B cell (primary cell): ENCODE measurements at regions not wholly inside any gene's neighbourhood (a gene's known extent, or its start where the extent isn't known, plus 50 kb on each side); places are given as distances from the start of the nearest gene placed in this dataset.

Source experiments
- ATAC-seq: fragments of 200-7000 bp; cut with Tn5 transposase; one replicate; pipeline ENCODE4 v1.10.0; 2021; ENCODE audit warnings: low read depth, mild to moderate bottlenecking, moderate number of reproducible peaks, moderate library complexity
- CTCF ChIA-PET: fragments of 350-600 bp; sonication (Branson Sonifier 250); formaldehyde crosslinking; loops from one replicate; lab custom pipeline; 2021; ENCODE audit warnings: antibody characterized with exemption, inconsistent platforms; lab: Charles Lee
- POLR2A ChIA-PET: fragments of 350-600 bp; sonication (Branson Sonifier 250); formaldehyde crosslinking; loops from one replicate; lab custom pipeline; 2021; ENCODE audit warnings: antibody characterized with exemption; lab: Charles Lee
- DNase-seq: peaks from one replicate; pipeline ENCODE4 v3.0.0; 2013
- H2AFZ ChIP-seq: 2 replicates; pipeline ENCODE4 v1.6.1; 2012; ENCODE audit warnings: mild to moderate bottlenecking, low read depth, low read length; ENCODE audit not compliant: insufficient read depth, poor library complexity, severe bottlenecking
- H3K27ac ChIP-seq, 2 donors: 1 replicate in 1 of 2; 2 replicates in 1 of 2; pipeline ENCODE4 v1.5.1; 2012 to 2013; ENCODE audit warnings: low read length in 2 of 2, mild to moderate bottlenecking in 2 of 2, moderate library complexity in 1 of 2
- H3K27me3 ChIP-seq, 4 experiments: fragments of 200-600 bp in 1 of 4; sonication (generic) in 1 of 4; replicated peaks in 1 of 4; 1 replicate in 2 of 4; 2 replicates in 2 of 4; pipeline versions ENCODE4 v1.6.1 to v1.7.0; 2013 to 2016; ENCODE audit warnings: low read length in 3 of 4, mild to moderate bottlenecking in 2 of 4, mixed read lengths in 1 of 4, moderate library complexity in 1 of 4; ENCODE audit not compliant: insufficient read depth in 4 of 4, control insufficient read depth in 3 of 4; ENCODE audit errors: control extremely low read depth in 1 of 4
- H3K36me3 ChIP-seq, 2 experiments: replicated peaks in 1 of 2; 1 replicate in 1 of 2; 2 replicates in 1 of 2; pipeline versions ENCODE4 v1.6.1 to v1.7.1; 2013; ENCODE audit warnings: low read length in 1 of 2; ENCODE audit not compliant: insufficient read depth in 2 of 2, control insufficient read depth in 1 of 2; ENCODE audit errors: control extremely low read depth in 1 of 2, extremely low read depth in 1 of 2
- H3K4me1 ChIP-seq, 2 donors: fragments of 200-600 bp in 1 of 2; sonication (generic) in 1 of 2; 1 replicate in 1 of 2; 2 replicates in 1 of 2; pipeline versions ENCODE4 v1.5.1 to v1.6.1; 2013 to 2017; ENCODE audit warnings: low read length in 2 of 2; ENCODE audit not compliant: control insufficient read depth in 2 of 2, insufficient read depth in 2 of 2
- H3K4me2 ChIP-seq: replicated peaks from 2 replicates; pipeline ENCODE3; 2012; ENCODE audit warnings: mild to moderate bottlenecking, low read depth, low read length; ENCODE audit not compliant: poor library complexity, severe bottlenecking
- H3K4me3 ChIP-seq, 5 experiments: fragments of 200-600 bp in 1 of 5; sonication (generic) in 1 of 5; 1 replicate in 3 of 5; 2 replicates in 2 of 5; pipeline versions ENCODE4 v1.5.1 to v1.7.0; 2011 to 2016; ENCODE audit warnings: low read length in 4 of 5, mild to moderate bottlenecking in 4 of 5, low read depth in 2 of 5, control low read depth in 1 of 5, moderate library complexity in 1 of 5; ENCODE audit not compliant: insufficient read depth in 1 of 5; ENCODE audit errors: control extremely low read depth in 1 of 5, extremely low read depth in 1 of 5
- H3K79me2 ChIP-seq: fragments of 200-600 bp; sonication (generic); one replicate; pipeline ENCODE4 v1.6.0; 2016; ENCODE audit warnings: low read length; ENCODE audit not compliant: control insufficient read depth, insufficient read depth
- H3K9ac ChIP-seq: fragments of 200-600 bp; sonication (generic); 2 replicates; pipeline ENCODE4 v1.6.1; 2017; ENCODE audit warnings: mild to moderate bottlenecking, low read length, moderate library complexity
- H3K9me3 ChIP-seq, 3 donors: one replicate each; pipeline versions ENCODE4 v1.6.1 to v1.7.1; 2013; ENCODE audit warnings: low read length in 2 of 3; ENCODE audit not compliant: control insufficient read depth in 2 of 3, insufficient read depth in 1 of 3; ENCODE audit errors: control extremely low read depth in 1 of 3
- H4K20me1 ChIP-seq: 2 replicates; pipeline ENCODE4 v1.6.0; 2012; ENCODE audit warnings: mild to moderate bottlenecking, low read length; ENCODE audit not compliant: insufficient read depth, control insufficient read depth, poor library complexity, severe bottlenecking
- H3K27ac Mint-ChIP-seq: one replicate; pipeline ENCODE4 v1.8.0; 2021; ENCODE audit warnings: mixed read lengths
- H3K27me3 Mint-ChIP-seq: one replicate; pipeline ENCODE4 v1.8.0; 2021; ENCODE audit warnings: mixed read lengths
- H3K4me1 Mint-ChIP-seq: one replicate; pipeline ENCODE4 v1.8.0; 2021; ENCODE audit warnings: mixed read lengths
- H3K4me3 Mint-ChIP-seq: one replicate; pipeline ENCODE4 v1.8.0; 2021; ENCODE audit warnings: mixed read lengths
- H3K9me3 Mint-ChIP-seq: one replicate; pipeline ENCODE4 v1.8.0; 2022; ENCODE audit warnings: mixed read lengths; ENCODE audit not compliant: insufficient read depth
- CTCF ChIP-seq: fragments of 200-600 bp; IDR thresholded peaks from one replicate; pipeline ENCODE4 v1.8.0; 2022; ENCODE audit warnings: antibody characterized with exemption, mild to moderate bottlenecking
- EZH2 ChIP-seq: IDR thresholded peaks from 2 replicates; pipeline ENCODE4 v1.6.1; 2012; ENCODE audit warnings: borderline replicate concordance, low read depth, mild to moderate bottlenecking, moderate library complexity, low read length; ENCODE audit not compliant: insufficient read depth, poor library complexity, severe bottlenecking
- WGBS: methylation state at CpG from one replicate; pipeline ENCODE4 v1.1.5; 2013; ENCODE audit warnings: missing lambda C conversion rate; ENCODE audit not compliant: insufficient coverage; 5-methylcytosine and 5-hydroxymethylcytosine counted together
- intact Hi-C: fragments of 100-400 bp; cut with micrococcal nuclease; formaldehyde crosslinking; loops from one replicate; pipeline ENCODE4 v1.10.0; 2022

GRCh38 chr4:188552741-188553275 lies 413.6 kb downstream of the TRIML1 start:
- Histone ChIP-seq H3K27ac (no peak overlapping the region), H3K79me2 (no peaks in the 10 kb centered on the region), H3K9ac (no peak overlapping the region), H4K20me1 (no peaks in the 10 kb centered on the region), H3K4me2 (no peak overlapping the region), H3K36me3 (no peaks in the 10 kb centered on the region), H3K4me1 (no peaks in the 10 kb centered on the region), H3K9me3 (peaks cover 0 to 12% (median 1%) of the 10 kb centered on the region in 3 donors), H3K27me3 (no peaks in the 10 kb centered on the region), H3K4me3 (no peak overlapping the region), H2AFZ (no peak overlapping the region)
- TF ChIP-seq EZH2 = no peak
- no peak for TF ChIP-seq CTCF
- Mint-ChIP-seq H3K27ac (no peak overlapping the region), H3K9me3 (peaks cover 7% of the 10 kb centered on the region), H3K27me3 (no peaks in the 10 kb centered on the region), H3K4me3 (no peak overlapping the region), H3K4me1 (no peaks in the 10 kb centered on the region)
- WGBS = no CpG with 5 or more reads among the region's 2 CpGs
- ChIA-PET POLR2A (no interaction called here), CTCF (no interaction called here)
- DNase-seq = no peak
- no peak for ATAC-seq
- intact Hi-C loops = no loop called here

GRCh38 chr4:188554413-188554812 lies 415.2 kb downstream of the TRIML1 start:
- CTCF ChIA-PET = no interaction called here
- Histone ChIP-seq H3K36me3 (no peaks in the 10 kb centered on the region), H3K27me3 (no peaks in the 10 kb centered on the region), H4K20me1 (no peaks in the 10 kb centered on the region), H3K4me2 (no peak overlapping the region), H3K9ac (no peak overlapping the region), H3K9me3 (peaks cover 0 to 12% (median 0%) of the 10 kb centered on the region in 3 donors), H3K79me2 (no peaks in the 10 kb centered on the region), H3K4me3 (no peak overlapping the region), H3K4me1 (no peaks in the 10 kb centered on the region), H2AFZ (no peak overlapping the region), H3K27ac (no peak overlapping the region)
- Mint-ChIP-seq H3K4me1 (no peaks in the 10 kb centered on the region), H3K27me3 (no peaks in the 10 kb centered on the region), H3K9me3 (peaks cover 4% of the 10 kb centered on the region), H3K4me3 (no peak overlapping the region), H3K27ac (no peak overlapping the region)
- DNase-seq (no peak), ATAC-seq (no peak)
- WGBS = 72% methylated on average over 4 of the region's 4 CpGs
- POLR2A ChIA-PET = no interaction called here
- TF ChIP-seq EZH2 (no peak), CTCF (no peak)
- intact Hi-C loops = no loop called here
